HepG2 (cell line): ENCODE measurements at regions not wholly inside any gene's neighbourhood (a gene's known extent, or its start where the extent isn't known, plus 50 kb on each side); places are given as distances from the start of the nearest gene placed in this dataset.

Experiments
- ATAC-seq: fragments of 200-7000 bp; cut with Tn5 transposase; 3 replicates; pipeline ENCODE4 v1.9.1; 2020; ENCODE audit warnings: mild to moderate bottlenecking, moderate library complexity
- BruUV-seq: library from RNA; stranded (reverse); fragments of 400-500 nt; replicated peaks from 2 replicates; lab custom pipeline; 2021; lab: Mats Ljungman, UMichigan
- CTCF ChIA-PET: fragments of 300-600 bp; formaldehyde crosslinking; extraction: SDS; loops from one replicate; lab custom pipeline; 2021; ENCODE audit warnings: low total read pairs, inconsistent platforms, low intra/inter-chr PET ratio; lab: Yijun Ruan, JAX
- POLR2A ChIA-PET: fragments of 350-600 bp; sonication (Branson Sonifier 250); formaldehyde crosslinking; loops from one replicate; lab custom pipeline; 2020; ENCODE audit warnings: antibody characterized with exemption, inconsistent platforms; lab: Yijun Ruan, JAX
- DNase-seq: peaks from one replicate; pipeline ENCODE4 v3.0.0-alpha.2; 2015; ENCODE audit warnings: low spot score
- FAIRE-seq: peaks from 3 replicates; lab custom pipeline; 2011; peaks lifted over from hg19 to GRCh38; lab: Jason Lieb, UNC
- H2AFZ ChIP-seq: one replicate; pipeline ENCODE4 v1.6.1; 2011; ENCODE audit warnings: low read length, inconsistent platforms
- H3K27ac ChIP-seq: fragments of 300-600 bp; 3 replicates; pipeline ENCODE4 v1.8.0; 2011; ENCODE audit warnings: mixed run types, mild to moderate bottlenecking, mixed read lengths, low read length, inconsistent platforms; ENCODE audit not compliant: insufficient read depth; ENCODE audit errors: extremely low read length
- H3K27me3 ChIP-seq, 2 experiments: fragments of 200-600 bp in 1 of 2; 2 replicates in 1 of 2; 3 replicates in 1 of 2; pipeline versions ENCODE4 v1.6.0 to v1.8.0; 2011; ENCODE audit warnings: low read length in 2 of 2, mild to moderate bottlenecking in 2 of 2, moderate library complexity in 2 of 2, inconsistent platforms in 1 of 2; ENCODE audit not compliant: insufficient read depth in 2 of 2, control insufficient read depth in 1 of 2
- H3K36me3 ChIP-seq, 2 experiments: fragments of 200-600 bp in 1 of 2; replicated peaks in 1 of 2; 2 replicates in 1 of 2; 3 replicates in 1 of 2; pipeline versions ENCODE4 v1.5.1 to v1.8.0; 2011; ENCODE audit warnings: low read length in 2 of 2, inconsistent platforms in 1 of 2; ENCODE audit not compliant: insufficient read depth in 2 of 2, control insufficient read depth in 1 of 2
- H3K4me1 ChIP-seq: 2 replicates; pipeline ENCODE4 v1.5.1; 2012; ENCODE audit warnings: low read length, inconsistent platforms; ENCODE audit not compliant: insufficient read depth
- H3K4me2 ChIP-seq: 2 replicates; pipeline ENCODE4 v1.6.0; 2011; ENCODE audit warnings: low read depth, low read length, inconsistent platforms
- H3K4me3 ChIP-seq, 3 experiments: fragments of 200-600 bp in 1 of 3; sonication (generic), shearing (Covaris generic) in 1 of 3; replicated peaks in 1 of 3; 2 replicates each; pipeline ENCODE4 v1.5.1; 2011 to 2016; ENCODE audit warnings: low read length in 3 of 3, inconsistent platforms in 2 of 3, low read depth in 2 of 3, mild to moderate bottlenecking in 2 of 3, control low read depth in 1 of 3, mixed read lengths in 1 of 3; ENCODE audit not compliant: insufficient read depth in 1 of 3
- H3K79me2 ChIP-seq: one replicate; pipeline ENCODE4 v1.6.1; 2011; ENCODE audit warnings: low read length, inconsistent platforms; ENCODE audit not compliant: insufficient read depth
- H3K9ac ChIP-seq: 2 replicates; pipeline ENCODE4 v1.6.0; 2011; ENCODE audit warnings: mild to moderate bottlenecking, low read depth, low read length, inconsistent platforms; ENCODE audit not compliant: insufficient read depth
- H3K9me3 ChIP-seq: 2 replicates; pipeline ENCODE4 v1.5.1; 2012; ENCODE audit warnings: mild to moderate bottlenecking, low read length
- H4K20me1 ChIP-seq: 2 replicates; pipeline ENCODE4 v1.6.0; 2011; ENCODE audit warnings: inconsistent platforms, mild to moderate bottlenecking, low read length, moderate library complexity; ENCODE audit not compliant: insufficient read depth
- CHCHD3 ChIP-seq: sonication (generic); formaldehyde crosslinking; IDR thresholded peaks from 2 replicates; pipeline ENCODE4 v1.8.0; 2022; ENCODE audit warnings: mild to moderate bottlenecking, missing genetic modification reagents, moderate library complexity
- DPF2 ChIP-seq: sonication (generic); formaldehyde crosslinking; IDR thresholded peaks from 2 replicates; pipeline ENCODE4 v1.4.0; 2020; ENCODE audit warnings: mild to moderate bottlenecking, low read depth, missing genetic modification reagents, borderline replicate concordance
- ETV5 ChIP-seq: IDR thresholded peaks from 2 replicates; pipeline ENCODE4 v1.6.1; 2018; ENCODE audit warnings: missing biosample characterization, missing genetic modification reagents, inconsistent platforms, borderline replicate concordance
- ETV6 ChIP-seq: sonication (generic); formaldehyde crosslinking; conservative IDR thresholded peaks from 2 replicates; pipeline ENCODE4 v1.4.0; 2020; ENCODE audit warnings: missing genetic modification reagents
- HMGA1 ChIP-seq: sonication (generic); formaldehyde crosslinking; conservative IDR thresholded peaks from 2 replicates; pipeline ENCODE4 v1.4.0; 2020; ENCODE audit warnings: missing genetic modification reagents
- MZF1 ChIP-seq: sonication (generic); formaldehyde crosslinking; IDR thresholded peaks from 2 replicates; pipeline ENCODE4 v1.8.1; 2023; ENCODE audit warnings: mild to moderate bottlenecking, missing genetic modification reagents, borderline replicate concordance
- NFIC ChIP-seq: IDR thresholded peaks from 2 replicates; pipeline ENCODE4 v1.6.1; 2012; ENCODE audit warnings: mild to moderate bottlenecking, low read length, inconsistent platforms
- PLRG1 ChIP-seq: fragments of 450-650 bp; conservative IDR thresholded peaks from 2 replicates; pipeline ENCODE4 v1.6.1; 2016
- PRDM15 ChIP-seq: sonication (generic); formaldehyde crosslinking; IDR thresholded peaks from 2 replicates; pipeline ENCODE4 v1.4.0; 2020; ENCODE audit warnings: missing genetic modification reagents
- SKI ChIP-seq: fragments of 450-650 bp; IDR thresholded peaks from one replicate; pipeline ENCODE4 v1.6.1; 2018; ENCODE audit warnings: mild to moderate bottlenecking; ENCODE audit not compliant: partially characterized antibody
- SMC3 ChIP-seq: IDR thresholded peaks from 2 replicates; pipeline ENCODE4 v1.6.1; 2011; ENCODE audit warnings: low read length, improper control_type of control experiment
- SNAI1 ChIP-seq: sonication (generic); formaldehyde crosslinking; IDR thresholded peaks from 2 replicates; pipeline ENCODE4 v1.5.0; 2020; ENCODE audit warnings: mild to moderate bottlenecking, missing genetic modification reagents, borderline replicate concordance
- TGIF2 ChIP-seq: IDR thresholded peaks from 2 replicates; pipeline ENCODE4 v1.6.1; 2016; ENCODE audit warnings: control low read depth, missing compliant biosample characterization
- ZBED4 ChIP-seq: sonication (generic); formaldehyde crosslinking; IDR thresholded peaks from 2 replicates; pipeline ENCODE4 v1.4.0; 2020; ENCODE audit warnings: missing genetic modification reagents, borderline replicate concordance
- ZBTB21 ChIP-seq: sonication (generic); formaldehyde crosslinking; IDR thresholded peaks from 2 replicates; pipeline ENCODE4 v1.4.0; 2020; ENCODE audit warnings: missing genetic modification reagents
- ZFY ChIP-seq: sonication (generic); formaldehyde crosslinking; IDR thresholded peaks from 2 replicates; pipeline ENCODE4 v1.4.0; 2020; ENCODE audit warnings: missing genetic modification reagents
- ZKSCAN8 ChIP-seq: IDR thresholded peaks from 2 replicates; pipeline ENCODE4 v1.6.1; 2016; ENCODE audit warnings: borderline replicate concordance, missing genetic modification reagents, missing compliant biosample characterization
- ZNF138 ChIP-seq: sonication (generic); formaldehyde crosslinking; IDR thresholded peaks from 2 replicates; pipeline ENCODE4 v1.5.0; 2020; ENCODE audit warnings: mild to moderate bottlenecking, low read depth, missing genetic modification reagents
- ZNF772 ChIP-seq: sonication (generic); formaldehyde crosslinking; IDR thresholded peaks from 2 replicates; pipeline ENCODE4 v1.5.0; 2020; ENCODE audit warnings: mild to moderate bottlenecking, missing genetic modification reagents
- WGBS: methylation state at CpG from one replicate; pipeline ENCODE4 v1.1.6; 2017; ENCODE audit warnings: low lambda C conversion rate; 5-methylcytosine and 5-hydroxymethylcytosine counted together
- in situ Hi-C: cut with HindIII; loops from 2 replicates; pipeline ENCODE4 v1.10.0; 2017; ENCODE audit warnings: low pct_unique_long_range_greater_than_20kb; ENCODE audit not compliant: extremely low pct_ligation_motif_present
- intact Hi-C: fragments of 100-400 bp; cut with micrococcal nuclease; formaldehyde crosslinking; loops from one replicate; pipeline ENCODE4 v1.10.0; 2022; ENCODE audit not compliant: unreplicated experiment

- no peaks in the 10 kb centered on the region for H3K36me3 ChIP-seq
- ChIA-PET CTCF (no interaction called here), POLR2A (no interaction called here)
- H3K79me2 ChIP-seq, result no peaks in the 10 kb centered on the region
- no peak overlapping the region for H3K27ac ChIP-seq
- in situ Hi-C loops (no loop called here), intact Hi-C loops (no loop called here)
- H3K4me3 ChIP-seq, result no peak overlapping the region
- DNase-seq (no peak), FAIRE-seq (no peak), ATAC-seq (no peak)
- 31% methylated on average over 8 of the region's 8 CpGs for WGBS
- no peaks in the 10 kb centered on the region for H4K20me1 ChIP-seq
- H3K9me3 ChIP-seq, result no peaks in the 10 kb centered on the region
- H3K4me1 ChIP-seq, result no peaks in the 10 kb centered on the region
- H3K4me2 ChIP-seq, result no peak overlapping the region
- peak overlapping the region; percentile 9 for H2AFZ ChIP-seq
- no peak overlapping the region for H3K9ac ChIP-seq
- TF ChIP-seq MZF1 (no peak), ZBTB21 (CRISPR knock-in tag) (no peak), PLRG1 (no peak), SMC3 (no peak), TGIF2 (CRISPR knock-in tag) (no peak), ZKSCAN8 (CRISPR knock-in tag) (no peak), CHCHD3 (CRISPR knock-in tag) (no peak), SKI (no peak), SNAI1 (no peak), ZNF772 (no peak), HMGA1 (CRISPR knock-in tag) (no peak), DPF2 (CRISPR knock-in tag) (no peak), ETV5 (CRISPR knock-in tag) (no peak), ZNF138 (CRISPR knock-in tag) (no peak), ETV6 (CRISPR knock-in tag) (no peak), ZFY (CRISPR knock-in tag) (no peak), ZBED4 (no peak), PRDM15 (CRISPR knock-in tag) (no peak), NFIC (no peak)
- BruUV-seq, result no TSS peak
- H3K27me3 ChIP-seq, result no peaks in the 10 kb centered on the region
These were observed 102.4 kb upstream of the PJA2 start for GRCh38 chr5:109511980-109512734.
